K562 (cell line): ENCODE measurements at regions not wholly inside any gene's neighbourhood (a gene's known extent, or its start where the extent isn't known, plus 50 kb on each side); places are given as distances from the start of the nearest gene placed in this dataset.
A peak's percentile ranks its signal among the peaks of the same experiment; 100 is the strongest.

Experiments used
- EGR1 ChIP-seq: fragments of 450-650 bp; conservative IDR thresholded peaks from 2 replicates; pipeline ENCODE4 v1.6.1; 2017; ENCODE audit warnings: mild to moderate bottlenecking
- KLF10 ChIP-seq: fragments of 250-450 bp; sonication (Bioruptor Pico); IDR thresholded peaks from 2 replicates; pipeline ENCODE4 v1.6.1; 2021; ENCODE audit warnings: matching md5 sums
- NR2C1 ChIP-seq, 2 experiments: fragments of 450-650 bp; IDR thresholded peaks; 2 replicates each; pipeline ENCODE4 v1.6.1; 2017; ENCODE audit warnings: mild to moderate bottlenecking in 2 of 2, antibody characterized with exemption in 1 of 2, inconsistent platforms in 1 of 2, missing compliant biosample characterization in 1 of 2, missing genetic modification characterization in 1 of 2
- RBM14 ChIP-seq: fragments of 200-400 bp; formaldehyde crosslinking; IDR thresholded peaks from 2 replicates; pipeline ENCODE4 v1.6.1; 2018; ENCODE audit warnings: low read depth, mild to moderate bottlenecking, low read length, moderate library complexity, borderline replicate concordance; ENCODE audit not compliant: insufficient read depth
- SP2 ChIP-seq: IDR thresholded peaks from 2 replicates; pipeline ENCODE4 v1.6.1; 2011; ENCODE audit warnings: mild to moderate bottlenecking, low read depth, low read length, moderate library complexity; ENCODE audit not compliant: poor library complexity, severe bottlenecking; ENCODE audit errors: extremely low read depth
- TFAM ChIP-seq: fragments of 250-450 bp; sonication (Bioruptor Pico); conservative IDR thresholded peaks from 2 replicates; pipeline ENCODE4 v1.5.0; 2021; ENCODE audit warnings: mild to moderate bottlenecking, moderate library complexity
- ZNF639 ChIP-seq, 2 experiments: fragments of 200-800 bp in 1 of 2; sonication (Bioruptor generic) in 1 of 2; sonication (generic) in 1 of 2; formaldehyde crosslinking in 1 of 2; IDR thresholded peaks in 1 of 2; conservative IDR thresholded peaks in 1 of 2; 2 replicates each; pipeline versions ENCODE4 v1.5.0 to v1.6.1; 2016 to 2020; ENCODE audit warnings: missing compliant biosample characterization in 1 of 2, missing genetic modification characterization in 1 of 2, missing genetic modification reagents in 1 of 2
- ZNF644 ChIP-seq: fragments of 200-800 bp; sonication (Bioruptor generic); IDR thresholded peaks from 2 replicates; pipeline ENCODE4 v1.6.1; 2016; ENCODE audit warnings: low read depth, missing genetic modification characterization, missing compliant biosample characterization
- TF ChIP-seq, protein P1 (sequence below): sonication (generic); formaldehyde crosslinking; IDR thresholded peaks from 2 replicates; pipeline ENCODE4 v1.8.1; 2023; ENCODE audit warnings: mild to moderate bottlenecking, missing genetic modification reagents

- TF ChIP-seq EGR1 = 0 out of 2 replicates have a peak, but pooled peaks have one; percentile 13
- peak in 1 of 2 experiments; percentile 49; a peak in 1 of 4 replicates for TF ChIP-seq ZNF639 (CRISPR knock-in tag; conservative IDR thresholded peaks at IDR 0.05 in 1 of 2, IDR thresholded peaks at IDR 0.05 in 1 of 2)
- TF ChIP-seq NR2C1 (IDR thresholded peaks at IDR 0.05) = no peak
- TF ChIP-seq NR2C1 (tag; IDR thresholded peaks at IDR 0.05) = peak; percentile 63
- TF ChIP-seq, protein P1, sequence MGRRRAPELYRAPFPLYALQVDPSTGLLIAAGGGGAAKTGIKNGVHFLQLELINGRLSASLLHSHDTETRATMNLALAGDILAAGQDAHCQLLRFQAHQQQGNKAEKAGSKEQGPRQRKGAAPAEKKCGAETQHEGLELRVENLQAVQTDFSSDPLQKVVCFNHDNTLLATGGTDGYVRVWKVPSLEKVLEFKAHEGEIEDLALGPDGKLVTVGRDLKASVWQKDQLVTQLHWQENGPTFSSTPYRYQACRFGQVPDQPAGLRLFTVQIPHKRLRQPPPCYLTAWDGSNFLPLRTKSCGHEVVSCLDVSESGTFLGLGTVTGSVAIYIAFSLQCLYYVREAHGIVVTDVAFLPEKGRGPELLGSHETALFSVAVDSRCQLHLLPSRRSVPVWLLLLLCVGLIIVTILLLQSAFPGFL (CRISPR knock-in tag) = no peak
- TF ChIP-seq RBM14 = no peak
- no peak for TF ChIP-seq KLF10 (CRISPR knock-in tag)
- no peak for TF ChIP-seq SP2
- TF ChIP-seq ZNF644 (tag) = no peak
- no peak for TF ChIP-seq TFAM (CRISPR knock-in tag)
Measured at GRCh38 chr9:124140941-124141568, 116.7 kb upstream of the NEK6 start (continued).
